HL-60 (cell line): ENCODE measurements at regions not wholly inside any gene's neighbourhood (a gene's known extent, or its start where the extent isn't known, plus 50 kb on each side); places are given as distances from the start of the nearest gene placed in this dataset.

Experiments used
- CTCF ChIP-seq: IDR thresholded peaks from one replicate; pipeline ENCODE4 v1.5.1; 2011; ENCODE audit warnings: low read length, control low read depth, inconsistent platforms; ENCODE audit not compliant: insufficient read depth
- GABPA ChIP-seq: IDR thresholded peaks from 2 replicates; pipeline ENCODE4 v1.6.1; 2012; ENCODE audit warnings: low read depth
- REST ChIP-seq: IDR thresholded peaks from 2 replicates; pipeline ENCODE4 v1.6.1; 2012; ENCODE audit warnings: low read depth; ENCODE audit not compliant: insufficient replicate concordance

- no peak for TF ChIP-seq GABPA
- TF ChIP-seq CTCF, result no peak
- TF ChIP-seq REST, result no peak
Observed at GRCh38 chr2:10993001-10993481, 81.3 kb downstream of the KCNF1 start.
